Duodenal mucosa (tissue), 2 donors: ENCODE measurements at regions not wholly inside any gene's neighbourhood (a gene's known extent, or its start where the extent isn't known, plus 50 kb on each side); places are given as distances from the start of the nearest gene placed in this dataset.

ENCODE experiments used
- H3K27ac ChIP-seq: one replicate; pipeline ENCODE4 v1.7.0; 2013; ENCODE audit warnings: low read depth, low read length
- H3K27me3 ChIP-seq, 2 donors: one replicate each; pipeline ENCODE4 v1.7.0; 2013; ENCODE audit warnings: low read length in 2 of 2, control low read depth in 1 of 2; ENCODE audit not compliant: insufficient read depth in 2 of 2, control insufficient read depth in 1 of 2
- H3K36me3 ChIP-seq, 2 donors: one replicate each; pipeline ENCODE4 v1.7.0; 2013; ENCODE audit warnings: low read length in 2 of 2, control low read depth in 1 of 2; ENCODE audit not compliant: insufficient read depth in 2 of 2, control insufficient read depth in 1 of 2
- H3K4me1 ChIP-seq, 2 donors: one replicate each; pipeline ENCODE4 v1.7.0; 2013; ENCODE audit warnings: low read length in 2 of 2, control low read depth in 1 of 2; ENCODE audit not compliant: insufficient read depth in 2 of 2, control insufficient read depth in 1 of 2
- H3K4me3 ChIP-seq, 2 donors: one replicate each; pipeline ENCODE4 v1.7.0; 2013; ENCODE audit warnings: low read length in 2 of 2, low read depth in 1 of 2
- H3K9ac ChIP-seq, 2 donors: one replicate each; pipeline ENCODE4 v1.7.0; 2013; ENCODE audit warnings: low read length in 2 of 2, low read depth in 1 of 2
- H3K9me3 ChIP-seq, 2 donors: one replicate each; pipeline ENCODE4 v1.7.0; 2013; ENCODE audit warnings: low read length in 2 of 2, control low read depth in 1 of 2; ENCODE audit not compliant: control insufficient read depth in 1 of 2

DNA sequence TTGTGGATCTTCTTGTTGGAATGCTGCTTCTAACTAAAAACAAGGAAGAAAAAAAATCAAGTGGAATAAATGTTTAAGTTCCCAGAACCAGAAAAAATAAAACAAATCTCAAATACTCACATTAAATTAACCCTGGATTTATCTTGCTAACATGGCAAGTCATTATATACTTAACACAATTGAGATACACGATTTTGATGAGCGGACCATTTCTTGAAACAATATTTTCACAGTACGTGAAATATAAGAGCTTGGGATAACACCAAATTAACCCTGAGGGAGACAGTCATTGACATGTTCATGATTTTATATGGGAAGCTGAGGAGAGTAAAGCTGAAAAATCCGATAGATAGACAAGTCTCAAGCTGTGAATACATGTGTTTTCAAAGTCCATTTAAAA is 128.6 kb downstream of the PTCSC3 start:
- Histone ChIP-seq H3K9me3 (no peaks in the 10 kb centered on the region), H3K27ac (no peak overlapping the region), H3K27me3 (no peaks in the 10 kb centered on the region), H3K4me3 (no peak overlapping the region), H3K36me3 (no peaks in the 10 kb centered on the region), H3K4me1 (no peaks in the 10 kb centered on the region), H3K9ac (no peak overlapping the region)

DNA sequence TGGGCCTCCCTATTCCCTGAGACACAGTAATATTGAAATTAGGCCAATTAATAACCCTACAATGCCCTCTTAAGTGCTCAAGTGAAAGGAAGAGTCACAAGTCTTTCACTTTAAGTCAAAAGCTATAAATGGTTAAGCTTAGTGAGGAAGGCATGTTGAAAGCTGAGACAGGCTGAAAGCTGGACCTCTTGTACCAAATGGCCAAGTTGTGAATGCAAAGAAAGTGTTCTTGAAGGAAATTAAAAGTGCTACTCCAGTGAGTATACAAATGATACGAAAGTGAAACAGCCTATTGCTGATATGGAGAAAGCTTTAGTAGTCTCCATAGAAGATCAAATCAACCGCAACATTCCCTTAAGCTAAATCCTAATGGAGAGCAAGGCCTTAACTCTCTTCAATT is 140.8 kb downstream of the PTCSC3 start:
- H3K36me3 ChIP-seq, result no peaks in the 10 kb centered on the region
- H3K27ac ChIP-seq, result no peak overlapping the region

DNA sequence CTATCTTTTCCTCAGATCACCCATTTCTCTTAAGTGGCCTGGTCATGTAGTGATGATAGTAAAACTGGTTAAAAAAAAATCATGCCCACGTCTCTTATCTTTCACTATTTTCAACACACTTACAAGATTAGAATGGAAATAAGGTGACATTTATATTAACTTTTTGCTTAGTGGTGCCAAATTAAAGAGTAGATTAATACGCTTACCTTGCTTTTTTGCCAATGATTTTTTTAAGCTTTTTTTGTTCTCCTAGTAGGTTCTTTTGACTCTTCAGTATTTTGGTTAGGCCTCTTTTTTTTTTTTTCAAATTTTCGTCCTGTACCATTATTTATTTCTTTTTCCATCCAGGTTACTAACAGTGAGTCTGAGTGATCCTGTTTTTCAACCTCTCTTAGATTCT is 147.9 kb downstream of the PTCSC3 start:
- H3K36me3 ChIP-seq, result no peaks in the 10 kb centered on the region
- H3K27ac ChIP-seq, result no peak overlapping the region
- H3K27me3 ChIP-seq, result no peaks in the 10 kb centered on the region
- H3K9me3 ChIP-seq, result no peaks in the 10 kb centered on the region
- no peak overlapping the region for H3K9ac ChIP-seq
- no peaks in the 10 kb centered on the region for H3K4me1 ChIP-seq
- no peak overlapping the region for H3K4me3 ChIP-seq

More for the DNA sequence above, 140.8 kb downstream of the PTCSC3 start:
- no peak overlapping the region for H3K9ac ChIP-seq
- H3K27me3 ChIP-seq, result no peaks in the 10 kb centered on the region
- no peaks in the 10 kb centered on the region for H3K9me3 ChIP-seq
- no peaks in the 10 kb centered on the region for H3K4me1 ChIP-seq
- H3K4me3 ChIP-seq, result no peak overlapping the region

DNA sequence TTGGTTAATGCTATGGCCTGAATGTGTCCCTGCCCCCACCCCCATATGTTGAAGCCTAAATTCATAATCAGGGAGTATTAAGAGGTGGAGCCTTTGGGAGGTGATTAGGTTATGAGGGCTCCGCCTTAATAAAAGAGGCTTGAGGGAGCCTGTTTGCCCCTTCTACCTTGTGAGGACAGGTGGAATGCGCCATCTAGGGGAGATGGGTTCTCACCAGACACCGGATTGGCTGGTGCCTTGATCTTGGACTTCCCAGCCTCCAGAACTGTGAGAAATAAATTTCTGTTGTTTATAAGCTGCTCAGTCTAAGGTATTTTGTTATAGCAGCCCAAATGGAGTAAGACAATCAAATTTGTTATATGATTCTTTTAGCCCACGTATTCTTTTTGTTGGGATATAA is 148.3 kb downstream of the PTCSC3 start:
- Histone ChIP-seq H3K9ac (no peak overlapping the region), H3K9me3 (no peaks in the 10 kb centered on the region), H3K4me3 (no peak overlapping the region), H3K4me1 (no peaks in the 10 kb centered on the region), H3K36me3 (no peaks in the 10 kb centered on the region), H3K27me3 (no peaks in the 10 kb centered on the region), H3K27ac (no peak overlapping the region)

DNA sequence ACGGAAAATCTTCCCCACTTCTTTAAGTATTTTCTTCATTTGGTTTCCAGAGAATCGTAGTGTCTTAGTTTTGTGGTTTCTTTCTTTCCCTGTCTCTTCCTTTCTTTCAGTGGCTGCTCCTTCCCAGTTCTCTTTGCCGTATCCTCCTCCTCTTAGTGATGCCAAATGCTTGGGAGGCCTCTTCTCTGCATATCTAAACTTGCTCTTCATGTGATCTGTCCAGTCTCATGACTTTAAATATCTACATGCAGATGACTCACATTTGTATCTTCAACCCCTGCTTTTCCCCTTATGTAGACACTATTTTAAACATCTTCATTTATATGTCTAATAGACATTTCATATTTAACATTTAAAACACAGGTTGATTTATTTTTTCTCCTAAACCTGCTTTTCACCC is 149.2 kb downstream of the PTCSC3 start:
- no peak overlapping the region for H3K27ac ChIP-seq
- H3K9me3 ChIP-seq, result no peaks in the 10 kb centered on the region
- H3K4me3 ChIP-seq, result no peak overlapping the region
- no peaks in the 10 kb centered on the region for H3K4me1 ChIP-seq
- H3K36me3 ChIP-seq, result no peaks in the 10 kb centered on the region
- no peak overlapping the region for H3K9ac ChIP-seq
- H3K27me3 ChIP-seq, result no peaks in the 10 kb centered on the region

DNA sequence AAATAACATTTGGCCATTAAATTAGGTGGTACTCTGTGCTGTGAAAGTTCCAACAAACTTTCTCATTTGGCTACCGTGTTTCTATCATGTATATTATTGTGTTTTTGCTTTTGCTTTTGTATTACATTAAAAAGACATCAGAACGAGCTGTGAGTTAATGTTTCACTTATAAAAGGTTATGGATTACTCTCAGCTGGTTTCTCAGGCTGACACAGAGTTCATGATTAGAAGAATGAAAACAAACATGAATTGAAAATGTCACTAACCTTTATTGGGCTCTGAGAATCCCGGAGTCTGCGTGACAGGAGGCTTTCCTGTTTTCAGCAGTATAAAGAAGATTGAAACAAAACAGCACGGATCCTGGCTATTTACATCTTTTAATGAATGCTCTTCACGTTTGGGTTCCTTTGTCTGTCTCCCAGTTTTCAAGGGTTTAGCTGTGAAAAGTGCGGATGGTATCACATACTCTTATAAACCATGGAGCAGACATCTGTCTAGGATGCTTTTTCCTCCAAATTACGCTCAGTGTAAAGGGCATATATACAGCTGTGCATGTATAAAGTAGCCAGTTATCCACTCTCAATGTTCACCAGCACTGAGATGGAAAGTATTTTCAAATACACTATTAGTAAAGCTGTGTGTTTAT is 153.6 kb downstream of the PTCSC3 start:
- H3K27me3 ChIP-seq, result no peaks in the 10 kb centered on the region
- H3K36me3 ChIP-seq, result no peaks in the 10 kb centered on the region
- no peak overlapping the region for H3K9ac ChIP-seq
- no peak overlapping the region for H3K27ac ChIP-seq
- H3K4me3 ChIP-seq, result no peak overlapping the region
- no peaks in the 10 kb centered on the region for H3K4me1 ChIP-seq
- H3K9me3 ChIP-seq, result no peaks in the 10 kb centered on the region

DNA sequence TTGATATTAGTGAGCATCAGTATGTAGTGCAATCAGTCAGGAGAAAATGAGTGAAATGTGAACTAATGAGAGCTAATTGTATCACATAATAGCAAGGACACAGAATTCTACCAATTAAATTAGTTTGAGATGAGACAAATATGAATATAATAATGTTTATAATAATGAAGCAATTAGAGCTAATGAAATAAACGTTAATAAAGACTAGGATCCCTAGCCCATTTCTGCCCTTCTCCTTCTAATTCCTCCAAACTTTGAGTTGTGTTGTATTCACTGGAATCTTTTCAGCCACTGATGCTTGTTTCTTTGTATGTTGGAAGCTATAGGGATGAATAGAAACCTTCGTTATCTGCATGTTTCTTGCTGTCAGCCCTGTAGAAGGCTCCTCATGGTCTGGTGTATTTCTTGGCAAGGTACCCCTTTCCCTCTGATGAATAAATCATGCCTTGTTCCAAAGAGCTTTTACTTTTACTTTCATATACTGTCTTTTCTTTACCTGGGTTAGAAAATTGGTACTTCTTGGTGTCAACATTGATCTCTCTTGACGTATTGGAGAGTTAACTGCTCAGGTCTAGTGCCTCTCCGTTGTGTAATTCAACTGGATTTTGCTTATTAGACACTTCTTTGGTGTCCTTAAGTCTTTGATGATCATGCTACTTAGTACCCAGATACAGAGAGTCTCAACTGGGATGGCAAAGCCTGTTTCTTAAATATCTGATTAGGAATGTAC is 154.8 kb downstream of the PTCSC3 start:
- H3K27me3 ChIP-seq, result no peaks in the 10 kb centered on the region
- no peak overlapping the region for H3K4me3 ChIP-seq
- H3K27ac ChIP-seq, result no peak overlapping the region
- no peaks in the 10 kb centered on the region for H3K4me1 ChIP-seq
- H3K9ac ChIP-seq, result no peak overlapping the region
- H3K36me3 ChIP-seq, result no peaks in the 10 kb centered on the region
- no peaks in the 10 kb centered on the region for H3K9me3 ChIP-seq

DNA sequence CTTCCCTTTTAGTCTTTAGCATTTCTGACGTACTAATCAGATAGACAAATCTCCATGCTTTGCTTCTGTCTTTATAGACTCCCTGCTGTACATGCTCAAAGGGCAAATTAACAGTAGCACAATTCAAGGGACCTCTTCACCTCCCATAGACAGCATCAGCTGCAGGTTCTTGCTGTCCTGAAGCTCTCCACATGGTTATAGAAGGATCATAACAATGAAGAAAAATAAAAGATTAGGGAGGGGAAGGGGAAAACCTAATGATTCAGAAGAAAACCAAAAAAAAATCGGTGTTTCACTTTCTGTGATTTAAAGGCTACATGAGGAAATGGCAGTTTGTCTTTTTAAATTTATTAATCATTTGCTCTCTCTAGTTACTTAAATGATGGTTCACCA is 155.5 kb downstream of the PTCSC3 start:
- Histone ChIP-seq H3K4me1 (no peaks in the 10 kb centered on the region), H3K27me3 (no peaks in the 10 kb centered on the region), H3K4me3 (no peak overlapping the region), H3K9me3 (no peaks in the 10 kb centered on the region), H3K9ac (no peak overlapping the region), H3K36me3 (no peaks in the 10 kb centered on the region), H3K27ac (no peak overlapping the region)

DNA sequence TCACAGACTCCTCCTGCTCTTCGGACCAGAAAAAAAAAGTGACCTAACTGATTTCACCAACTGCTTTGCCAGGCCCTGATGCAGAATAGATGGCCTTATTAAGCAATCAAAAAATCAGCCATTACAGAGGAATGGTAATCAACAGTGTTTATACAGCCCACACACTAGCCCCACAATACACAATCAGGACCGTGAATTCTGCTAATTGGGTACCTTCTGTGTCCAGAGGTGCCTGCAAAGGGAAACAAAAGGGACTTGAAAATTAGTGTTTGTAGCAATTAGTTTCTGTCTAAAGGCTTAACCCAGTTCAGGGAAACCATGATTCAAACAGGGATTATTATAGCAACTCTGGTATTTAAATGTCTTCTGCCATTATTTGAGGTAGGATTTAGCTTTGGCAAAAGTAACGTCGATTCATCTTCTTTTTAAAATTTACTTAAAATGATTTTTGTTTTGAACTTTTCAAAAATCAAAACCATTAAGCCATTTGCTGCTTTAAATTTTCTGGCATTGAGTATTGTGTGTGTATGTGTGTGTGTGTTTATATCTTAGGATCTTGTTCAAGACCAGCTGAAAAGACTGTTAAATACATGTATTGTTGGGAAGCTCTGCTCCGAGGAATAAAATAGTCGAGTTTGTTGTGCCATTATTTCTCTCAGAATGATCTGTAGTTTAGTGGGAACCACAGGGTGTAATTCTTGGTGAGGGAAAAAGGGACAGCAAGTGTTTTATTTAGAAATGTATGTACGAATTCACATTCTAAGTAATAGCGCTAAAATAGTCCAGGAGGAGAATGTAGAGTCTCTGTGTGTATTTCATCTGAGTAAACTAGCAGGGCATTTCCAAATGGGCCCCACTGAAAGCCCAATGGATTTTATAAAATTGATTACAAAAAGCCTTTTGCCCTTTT is 156.1 kb downstream of the PTCSC3 start:
- no peaks in the 10 kb centered on the region for H3K4me1 ChIP-seq
- H3K36me3 ChIP-seq, result no peaks in the 10 kb centered on the region
- no peak overlapping the region for H3K27ac ChIP-seq
- H3K27me3 ChIP-seq, result no peaks in the 10 kb centered on the region
- H3K9me3 ChIP-seq, result no peaks in the 10 kb centered on the region
- H3K4me3 ChIP-seq, result no peak overlapping the region
- no peak overlapping the region for H3K9ac ChIP-seq

DNA sequence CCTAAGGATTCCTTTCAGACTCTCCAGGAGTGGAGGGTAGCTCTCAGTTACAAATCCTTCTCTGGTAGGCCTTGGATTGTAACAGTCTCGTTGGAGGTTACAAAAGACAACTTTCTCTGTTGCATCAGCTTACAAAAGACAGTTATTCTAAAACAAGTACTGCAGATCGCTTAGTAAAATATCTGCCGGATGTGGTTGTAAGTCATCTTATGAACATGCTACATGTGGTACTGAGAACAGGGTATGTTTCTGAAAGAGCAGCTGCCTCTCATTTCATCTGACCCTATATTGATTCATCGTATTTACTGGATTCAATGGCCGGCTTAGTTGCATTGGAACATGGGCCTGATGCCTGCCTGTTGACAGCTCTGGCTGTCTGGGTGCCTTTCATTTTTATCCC is 157.4 kb downstream of the PTCSC3 start:
- H3K4me1 ChIP-seq, result no peaks in the 10 kb centered on the region
- no peak overlapping the region for H3K27ac ChIP-seq
- H3K4me3 ChIP-seq, result no peak overlapping the region
- H3K9ac ChIP-seq, result no peak overlapping the region
- no peaks in the 10 kb centered on the region for H3K36me3 ChIP-seq
- H3K9me3 ChIP-seq, result no peaks in the 10 kb centered on the region
- no peaks in the 10 kb centered on the region for H3K27me3 ChIP-seq
